ENCODE measurements at regions not wholly inside any gene's neighbourhood (a gene's known extent, or its start where the extent isn't known, plus 50 kb on each side); places are given as distances from the start of the nearest gene placed in this dataset.

GRCh38 chr16:17538927-17539326 lies 68.2 kb upstream of the XYLT1 start:
- Histone ChIP-seq H3K4me1 (ENCODE audit: insufficient read depth) (no peaks in the 10 kb centered on the region), H3K27ac (no peak overlapping the region), H3K4me3 (no peak overlapping the region), H3K27me3 (no peaks in the 10 kb centered on the region), H3K36me3 (no peaks in the 10 kb centered on the region), H3K9me3 (no peaks in the 10 kb centered on the region)
- WGBS, 3 donors, result 34 to 53% (median 51%) methylated on average over 11 of the region's 11 CpGs
- no peak for TF ChIP-seq EP300 (IDR thresholded peaks at IDR 0.05)
- no peak for TF ChIP-seq POLR2A (IDR thresholded peaks at IDR 0.05)
- TF ChIP-seq, protein P1, sequence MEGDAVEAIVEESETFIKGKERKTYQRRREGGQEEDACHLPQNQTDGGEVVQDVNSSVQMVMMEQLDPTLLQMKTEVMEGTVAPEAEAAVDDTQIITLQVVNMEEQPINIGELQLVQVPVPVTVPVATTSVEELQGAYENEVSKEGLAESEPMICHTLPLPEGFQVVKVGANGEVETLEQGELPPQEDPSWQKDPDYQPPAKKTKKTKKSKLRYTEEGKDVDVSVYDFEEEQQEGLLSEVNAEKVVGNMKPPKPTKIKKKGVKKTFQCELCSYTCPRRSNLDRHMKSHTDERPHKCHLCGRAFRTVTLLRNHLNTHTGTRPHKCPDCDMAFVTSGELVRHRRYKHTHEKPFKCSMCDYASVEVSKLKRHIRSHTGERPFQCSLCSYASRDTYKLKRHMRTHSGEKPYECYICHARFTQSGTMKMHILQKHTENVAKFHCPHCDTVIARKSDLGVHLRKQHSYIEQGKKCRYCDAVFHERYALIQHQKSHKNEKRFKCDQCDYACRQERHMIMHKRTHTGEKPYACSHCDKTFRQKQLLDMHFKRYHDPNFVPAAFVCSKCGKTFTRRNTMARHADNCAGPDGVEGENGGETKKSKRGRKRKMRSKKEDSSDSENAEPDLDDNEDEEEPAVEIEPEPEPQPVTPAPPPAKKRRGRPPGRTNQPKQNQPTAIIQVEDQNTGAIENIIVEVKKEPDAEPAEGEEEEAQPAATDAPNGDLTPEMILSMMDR (IDR thresholded peaks at IDR 0.05), result no peak
- no peak for DNase-seq
- intact Hi-C loops (cut with DNase I), result no loop called here

DNA sequence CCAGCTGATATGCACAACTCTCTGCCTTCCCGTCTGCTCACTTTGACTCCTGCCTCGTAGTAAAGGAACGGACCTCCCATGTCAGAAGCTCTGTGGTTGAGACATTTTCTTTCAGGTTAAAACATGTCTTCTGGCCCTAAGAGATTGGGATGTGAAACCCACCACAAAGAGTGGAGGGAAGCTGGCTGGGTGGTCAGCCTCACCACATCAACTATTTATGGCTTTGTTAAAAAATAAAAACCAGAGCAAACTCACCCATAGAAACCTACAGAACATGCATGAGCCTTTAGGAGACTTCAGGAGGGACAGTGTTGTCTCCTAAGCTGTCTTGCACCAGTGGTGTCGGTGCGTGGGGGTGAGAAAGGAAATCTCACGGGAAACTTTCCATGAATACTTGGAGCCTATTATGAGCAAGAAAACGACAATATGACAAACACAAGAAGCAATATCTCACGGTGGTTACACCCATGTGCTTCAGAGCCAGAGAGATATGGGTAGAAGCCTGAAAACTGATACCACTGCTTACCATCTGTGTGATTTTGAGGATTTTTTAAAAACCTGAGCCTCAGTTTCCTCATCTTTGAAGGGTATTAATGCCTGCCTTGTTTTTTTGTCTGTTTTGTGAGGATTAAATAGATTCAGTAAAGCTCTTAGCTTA lies 61.7 kb upstream of the XYLT1 start:
- H3K27ac ChIP-seq, result no peak overlapping the region
- no peaks in the 10 kb centered on the region for H3K27me3 ChIP-seq
- no peak overlapping the region for H3K4me3 ChIP-seq
- no peaks in the 10 kb centered on the region for H3K9me3 ChIP-seq
- no peak for DNase-seq
- intact Hi-C loops (cut with DNase I), result no loop called here
- TF ChIP-seq EP300 (IDR thresholded peaks at IDR 0.05) (no peak), POLR2A (IDR thresholded peaks at IDR 0.05) (no peak)
- TF ChIP-seq, protein P1 (IDR thresholded peaks at IDR 0.05), result no peak
- no peaks in the 10 kb centered on the region for H3K4me1 ChIP-seq (ENCODE audit: insufficient read depth)
- no peaks in the 10 kb centered on the region for H3K36me3 ChIP-seq
- WGBS, 3 donors, result 72 to 81% (median 75%) methylated on average over 8 of the region's 8 CpGs

GRCh38 chr16:17529982-17530760 lies 59.4 kb upstream of the XYLT1 start:
- intact Hi-C loops (cut with DNase I), result no loop called here
- 66 to 81% (median 76%) methylated on average over 6 of the region's 6 CpGs for WGBS, 3 donors
- TF ChIP-seq EP300 (IDR thresholded peaks at IDR 0.05) (no peak), POLR2A (IDR thresholded peaks at IDR 0.05) (no peak)
- TF ChIP-seq, protein P1 (IDR thresholded peaks at IDR 0.05), result no peak
- no peak overlapping the region for H3K4me3 ChIP-seq
- no peak for DNase-seq
- no peaks in the 10 kb centered on the region for H3K36me3 ChIP-seq
- H3K27ac ChIP-seq, result no peak overlapping the region
- H3K27me3 ChIP-seq, result no peaks in the 10 kb centered on the region
- H3K9me3 ChIP-seq, result no peaks in the 10 kb centered on the region
- no peaks in the 10 kb centered on the region for H3K4me1 ChIP-seq (ENCODE audit: insufficient read depth)

DNA sequence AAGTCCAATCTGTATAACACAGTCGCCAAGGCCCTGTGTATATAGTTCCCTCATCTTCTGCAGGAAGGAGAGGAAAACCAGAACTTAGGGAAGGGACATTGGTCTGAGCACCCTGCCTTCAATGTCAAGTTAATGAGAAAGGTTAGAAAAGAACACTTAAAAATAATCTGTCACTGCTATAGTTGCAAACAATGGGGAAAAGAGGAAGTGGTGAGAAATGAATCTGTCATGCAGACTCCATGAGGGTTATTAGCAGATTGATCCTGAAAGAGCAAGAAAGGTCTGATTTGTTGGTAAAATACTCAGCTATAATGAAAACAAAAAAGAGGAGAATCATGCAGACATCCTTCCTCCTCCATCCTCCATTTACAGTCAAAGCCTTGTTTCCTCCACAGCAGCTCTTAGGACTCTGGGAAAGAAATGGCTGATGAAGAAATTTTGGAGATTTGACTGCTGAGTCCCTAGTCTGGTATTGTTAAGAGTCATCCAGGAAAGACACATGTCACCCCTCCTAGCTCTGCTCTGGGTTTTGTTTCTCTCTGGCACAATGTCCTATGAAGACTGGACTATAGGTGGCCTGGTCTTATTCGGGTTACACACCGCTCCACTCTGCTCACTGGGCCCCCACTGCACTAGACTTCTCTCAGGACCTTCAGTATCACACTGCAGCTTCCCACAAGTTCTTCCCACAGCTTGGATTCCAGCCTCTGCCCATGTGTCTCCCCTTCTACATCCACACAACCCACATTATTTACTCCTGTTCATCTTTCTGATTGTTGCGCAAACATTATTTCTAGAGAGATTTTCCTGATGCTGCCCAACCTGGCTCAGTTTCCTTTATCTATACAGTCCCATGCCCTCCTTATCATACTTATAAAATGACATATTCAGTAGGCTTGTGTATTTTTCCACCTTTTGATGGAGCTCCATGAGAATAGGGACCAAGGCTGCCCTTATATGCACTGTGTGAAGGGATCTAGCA lies 56.5 kb upstream of the XYLT1 start:
- TF ChIP-seq POLR2A (IDR thresholded peaks at IDR 0.05) (no peak), EP300 (IDR thresholded peaks at IDR 0.05) (no peak)
- TF ChIP-seq, protein P1 (IDR thresholded peaks at IDR 0.05), result no peak
- no peak for DNase-seq
- Histone ChIP-seq H3K4me1 (ENCODE audit: insufficient read depth) (no peaks in the 10 kb centered on the region), H3K9me3 (no peaks in the 10 kb centered on the region), H3K27me3 (no peaks in the 10 kb centered on the region), H3K27ac (no peak overlapping the region), H3K36me3 (no peaks in the 10 kb centered on the region), H3K4me3 (no peak overlapping the region)
- intact Hi-C loops (cut with DNase I), result no loop called here
- WGBS, 3 donors, result 89 to 92% (median 91%) methylated on average over 4 of the region's 4 CpGs

Data from ovary (tissue), 7 donors.